Kidney (tissue), 13 donors: ENCODE measurements at regions not wholly inside any gene's neighbourhood (a gene's known extent, or its start where the extent isn't known, plus 50 kb on each side); places are given as distances from the start of the nearest gene placed in this dataset.

Experiments
- DNase-seq, 5 donors: peaks; one replicate each; pipeline ENCODE4 v3.0.0-alpha.2; 2013 to 2020
- FAIRE-seq: peaks from 2 replicates; lab custom pipeline; 2012; peaks lifted over from hg19 to GRCh38; lab: Jason Lieb, UNC
- H3K27ac ChIP-seq, 2 donors: one replicate each; pipeline ENCODE4 v1.7.0; 2013; ENCODE audit warnings: low read depth in 2 of 2, low read length in 2 of 2, inconsistent platforms in 1 of 2
- H3K27me3 ChIP-seq: one replicate; pipeline ENCODE4 v1.7.1; 2013; ENCODE audit warnings: low read length, inconsistent platforms; ENCODE audit not compliant: control insufficient read depth, insufficient read depth
- H3K36me3 ChIP-seq, 3 donors: one replicate each; pipeline versions ENCODE4 v1.7.0 to v1.7.1; 2013; ENCODE audit warnings: low read length in 3 of 3, control low read depth in 1 of 3, inconsistent platforms in 1 of 3; ENCODE audit not compliant: insufficient read depth in 3 of 3, control insufficient read depth in 2 of 3
- H3K4me1 ChIP-seq, 3 donors: one replicate each; pipeline versions ENCODE4 v1.7.0 to v1.7.1; 2013; ENCODE audit warnings: low read length in 3 of 3, inconsistent platforms in 1 of 3, low read depth in 1 of 3; ENCODE audit not compliant: control insufficient read depth in 2 of 3, insufficient read depth in 2 of 3
- H3K4me3 ChIP-seq, 3 donors: one replicate each; pipeline versions ENCODE4 v1.7.0 to v1.8.1; 2013; ENCODE audit warnings: low read length in 3 of 3, control low read depth in 1 of 3, inconsistent platforms in 1 of 3
- H3K9ac ChIP-seq, 3 donors: one replicate each; pipeline versions ENCODE4 v1.7.0 to v1.7.1; 2013; ENCODE audit warnings: low read length in 3 of 3, control low read depth in 1 of 3, inconsistent platforms in 1 of 3
- H3K9me3 ChIP-seq, 3 donors: one replicate each; pipeline versions ENCODE4 v1.7.0 to v1.7.1; 2013; ENCODE audit warnings: low read length in 3 of 3, control low read depth in 1 of 3, inconsistent platforms in 1 of 3; ENCODE audit not compliant: control insufficient read depth in 2 of 3, insufficient read depth in 1 of 3
- intact Hi-C: fragments of 100-400 bp; cut with DNase I; formaldehyde crosslinking; loops from one replicate; pipeline ENCODE4 v1.11.1; 2022
- TF ChIP-seq, protein P1 (sequence below): IDR thresholded peaks from 3 replicates; pipeline ENCODE4 v1.5.1; 2012; ENCODE audit warnings: mild to moderate bottlenecking, moderate library complexity, borderline replicate concordance; ENCODE audit not compliant: insufficient read depth; ENCODE audit errors: extremely low read depth
- donor health status: control.
- donor health status: control.
- donor health status: control.
- donor health status: control.
- donor health status: control.
- donor health status: DM: yes; HTN: yes; CAD: no.
- donor health status: Normal renal cell carcinoma (clear cell type).

DNA sequence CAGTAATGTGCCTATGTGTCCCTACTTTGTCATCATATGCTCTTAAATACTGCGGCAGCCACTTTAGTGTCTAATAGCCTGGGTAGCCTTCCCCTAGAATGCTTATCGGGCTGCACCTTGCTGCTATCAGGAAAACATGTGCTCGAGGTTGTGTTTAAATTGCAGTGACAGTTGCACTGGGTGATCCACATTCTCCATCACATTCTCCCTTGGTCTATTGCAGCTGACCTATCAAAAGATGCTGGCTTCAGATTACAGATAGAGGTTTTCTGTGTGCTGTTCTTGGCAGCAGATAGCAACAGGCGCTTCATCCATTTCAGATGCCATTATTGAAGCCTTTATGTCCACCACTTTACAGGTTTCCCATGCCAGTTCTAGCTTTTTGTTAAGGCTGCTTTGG, 130.1 kb upstream of the MDFIC start:
- intact Hi-C loops: no loop called here
- H3K4me3 ChIP-seq: no peak overlapping the region
- DNase-seq: no peak
- no peaks in the 10 kb centered on the region for H3K4me1 ChIP-seq
- no peak overlapping the region for H3K9ac ChIP-seq
- no peaks in the 10 kb centered on the region for H3K9me3 ChIP-seq
- H3K27ac ChIP-seq: no peak overlapping the region
- H3K27me3 ChIP-seq: no peaks in the 10 kb centered on the region
- no peak for FAIRE-seq
- no peaks in the 10 kb centered on the region for H3K36me3 ChIP-seq
- TF ChIP-seq, protein P1, sequence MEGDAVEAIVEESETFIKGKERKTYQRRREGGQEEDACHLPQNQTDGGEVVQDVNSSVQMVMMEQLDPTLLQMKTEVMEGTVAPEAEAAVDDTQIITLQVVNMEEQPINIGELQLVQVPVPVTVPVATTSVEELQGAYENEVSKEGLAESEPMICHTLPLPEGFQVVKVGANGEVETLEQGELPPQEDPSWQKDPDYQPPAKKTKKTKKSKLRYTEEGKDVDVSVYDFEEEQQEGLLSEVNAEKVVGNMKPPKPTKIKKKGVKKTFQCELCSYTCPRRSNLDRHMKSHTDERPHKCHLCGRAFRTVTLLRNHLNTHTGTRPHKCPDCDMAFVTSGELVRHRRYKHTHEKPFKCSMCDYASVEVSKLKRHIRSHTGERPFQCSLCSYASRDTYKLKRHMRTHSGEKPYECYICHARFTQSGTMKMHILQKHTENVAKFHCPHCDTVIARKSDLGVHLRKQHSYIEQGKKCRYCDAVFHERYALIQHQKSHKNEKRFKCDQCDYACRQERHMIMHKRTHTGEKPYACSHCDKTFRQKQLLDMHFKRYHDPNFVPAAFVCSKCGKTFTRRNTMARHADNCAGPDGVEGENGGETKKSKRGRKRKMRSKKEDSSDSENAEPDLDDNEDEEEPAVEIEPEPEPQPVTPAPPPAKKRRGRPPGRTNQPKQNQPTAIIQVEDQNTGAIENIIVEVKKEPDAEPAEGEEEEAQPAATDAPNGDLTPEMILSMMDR: no peak

DNA sequence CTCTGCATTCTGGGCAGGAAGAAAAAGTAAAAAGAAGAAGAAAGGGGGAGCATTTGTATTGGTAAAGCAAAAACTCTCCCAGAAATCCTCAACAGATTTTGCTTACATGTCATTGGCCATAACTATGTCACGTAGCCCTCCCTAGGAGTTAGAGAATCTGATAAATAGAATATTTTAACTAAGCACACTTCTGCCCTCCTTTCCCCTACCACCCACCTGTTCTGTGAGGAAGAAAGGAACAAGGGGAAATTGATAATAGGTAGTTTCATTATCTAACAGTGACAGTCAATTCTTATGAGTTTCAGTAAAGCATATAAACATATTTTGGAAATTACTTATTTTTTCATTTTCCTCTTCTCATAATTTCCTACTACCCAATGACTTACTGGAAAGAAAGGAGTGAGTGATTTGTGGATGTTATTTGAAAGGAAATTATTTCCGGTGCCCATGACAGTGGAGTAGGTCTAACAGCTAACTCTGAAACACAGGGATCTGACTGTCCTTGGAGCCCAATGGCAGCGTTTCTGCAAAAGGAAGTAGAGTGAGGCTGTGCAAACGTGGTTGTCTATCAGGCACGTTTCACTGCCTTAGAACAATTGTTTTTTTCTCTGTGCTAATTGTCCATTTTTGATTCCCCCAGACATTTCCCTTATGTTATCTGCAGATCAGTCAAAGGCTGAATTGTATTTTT, 128.6 kb upstream of the MDFIC start:
- H3K36me3 ChIP-seq: no peaks in the 10 kb centered on the region
- DNase-seq (no peak), FAIRE-seq (no peak)
- H3K9ac ChIP-seq: no peak overlapping the region
- no peak overlapping the region for H3K4me3 ChIP-seq
- TF ChIP-seq, protein P1: no peak
- intact Hi-C loops: no loop called here
- no peaks in the 10 kb centered on the region for H3K27me3 ChIP-seq
- H3K4me1 ChIP-seq: no peaks in the 10 kb centered on the region
- no peaks in the 10 kb centered on the region for H3K9me3 ChIP-seq
- H3K27ac ChIP-seq: no peak overlapping the region

DNA sequence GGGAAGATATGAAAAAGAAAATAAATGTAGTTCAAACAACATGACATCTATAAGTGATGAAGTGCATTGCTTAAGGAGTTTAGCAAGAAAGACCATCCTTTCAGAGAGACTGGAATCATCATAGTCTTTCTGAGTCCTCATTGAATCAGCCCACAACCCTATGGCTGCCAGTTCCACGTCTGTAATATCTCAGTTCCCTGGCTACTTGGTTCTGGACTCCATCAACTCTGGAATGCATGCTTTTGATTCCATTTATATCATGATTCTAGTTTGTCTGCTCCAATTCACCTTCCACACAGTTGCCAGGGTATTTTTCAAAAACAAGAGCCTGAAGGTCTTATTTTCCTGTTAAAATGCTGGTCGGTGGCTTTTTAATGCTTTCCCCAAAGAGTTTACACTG, 126.4 kb upstream of the MDFIC start:
- FAIRE-seq: no peak
- no peak overlapping the region for H3K27ac ChIP-seq
- intact Hi-C loops: no loop called here

More for the DNA sequence above, 126.4 kb upstream of the MDFIC start:
- TF ChIP-seq, protein P1: no peak
- Histone ChIP-seq H3K27me3 (no peaks in the 10 kb centered on the region), H3K9ac (no peak overlapping the region), H3K4me3 (no peak overlapping the region), H3K36me3 (no peaks in the 10 kb centered on the region), H3K9me3 (no peaks in the 10 kb centered on the region), H3K4me1 (no peaks in the 10 kb centered on the region)
- no peak for DNase-seq
